H9 (cell line): ENCODE measurements at regions not wholly inside any gene's neighbourhood (a gene's known extent, or its start where the extent isn't known, plus 50 kb on each side); places are given as distances from the start of the nearest gene placed in this dataset.

Source experiments
- DNase-seq: peaks from one replicate; pipeline ENCODE4 v3.0.0-alpha.2; 2017
- H2AFZ ChIP-seq: one replicate; pipeline ENCODE4 v1.6.1; 2013; ENCODE audit warnings: mild to moderate bottlenecking, low read length, control low read depth, moderate library complexity
- H2AK5ac ChIP-seq: 2 replicates; pipeline ENCODE4 v1.6.1; 2013; ENCODE audit warnings: low read length, control low read depth, mixed read lengths; ENCODE audit not compliant: insufficient read length
- H2BK120ac ChIP-seq: one replicate; pipeline ENCODE4 v1.6.1; 2013; ENCODE audit warnings: low read depth, mild to moderate bottlenecking, low read length, control low read depth, inconsistent platforms; ENCODE audit not compliant: poor library complexity, severe bottlenecking
- H2BK12ac ChIP-seq: 2 replicates; pipeline ENCODE4 v1.6.1; 2013; ENCODE audit warnings: low read length, control low read depth, mixed read lengths, low read depth; ENCODE audit not compliant: insufficient read length
- H2BK15ac ChIP-seq: 2 replicates; pipeline ENCODE4 v1.6.1; 2013; ENCODE audit warnings: low read depth, low read length, control low read depth
- H2BK20ac ChIP-seq: one replicate; pipeline ENCODE4 v1.6.1; 2013; ENCODE audit warnings: low read depth, mild to moderate bottlenecking, low read length, control low read depth, inconsistent platforms; ENCODE audit not compliant: poor library complexity, severe bottlenecking
- H2BK5ac ChIP-seq: 2 replicates; pipeline ENCODE4 v1.6.1; 2013; ENCODE audit warnings: low read length, control low read depth, mixed read lengths; ENCODE audit not compliant: insufficient read length
- H3K14ac ChIP-seq: 2 replicates; pipeline ENCODE4 v1.6.1; 2013; ENCODE audit warnings: low read length, control low read depth; ENCODE audit not compliant: insufficient read depth
- H3K18ac ChIP-seq: 2 replicates; pipeline ENCODE4 v1.6.1; 2013; ENCODE audit warnings: low read depth, mild to moderate bottlenecking, mixed read lengths, low read length, control low read depth; ENCODE audit not compliant: insufficient read length
- H3K23ac ChIP-seq: 2 replicates; pipeline ENCODE4 v1.6.1; 2013; ENCODE audit warnings: low read length, control low read depth, mixed read lengths, low read depth; ENCODE audit not compliant: insufficient read length
- H3K23me2 ChIP-seq: 2 replicates; pipeline ENCODE4 v1.6.1; 2013; ENCODE audit warnings: low read depth, mild to moderate bottlenecking, mixed read lengths, low read length, control low read depth; ENCODE audit not compliant: insufficient read length, poor library complexity, severe bottlenecking
- H3K27ac ChIP-seq: 2 replicates; pipeline ENCODE4 v1.5.1; 2013; ENCODE audit warnings: low read length, control low read depth, mixed read lengths, low read depth; ENCODE audit not compliant: insufficient read length
- H3K27me3 ChIP-seq: 2 replicates; pipeline ENCODE4 v1.6.1; 2013; ENCODE audit warnings: low read length, control low read depth, inconsistent platforms; ENCODE audit not compliant: insufficient read depth
- H3K4ac ChIP-seq: 2 replicates; pipeline ENCODE4 v1.6.1; 2013; ENCODE audit warnings: low read depth, mild to moderate bottlenecking, control low read depth, inconsistent platforms, low read length, moderate library complexity
- H3K4me1 ChIP-seq: 2 replicates; pipeline ENCODE4 v1.6.1; 2013; ENCODE audit warnings: low read length, control low read depth, inconsistent platforms; ENCODE audit not compliant: insufficient read depth
- H3K4me2 ChIP-seq: 2 replicates; pipeline ENCODE4 v1.6.1; 2013; ENCODE audit warnings: low read length, control low read depth, mixed read lengths; ENCODE audit not compliant: insufficient read length, insufficient read depth
- H3K56ac ChIP-seq: 2 replicates; pipeline ENCODE4 v1.6.1; 2013; ENCODE audit warnings: low read depth, mild to moderate bottlenecking, mixed read lengths, low read length, control low read depth; ENCODE audit not compliant: insufficient read length
- H3K79me1 ChIP-seq: 2 replicates; pipeline ENCODE4 v1.6.1; 2013; ENCODE audit warnings: low read depth, mild to moderate bottlenecking, moderate library complexity, low read length, control low read depth, inconsistent platforms; ENCODE audit not compliant: insufficient read depth, poor library complexity, severe bottlenecking
- H3K79me2 ChIP-seq: 2 replicates; pipeline ENCODE4 v1.6.1; 2013; ENCODE audit warnings: low read length, control low read depth, inconsistent platforms; ENCODE audit not compliant: insufficient read depth
- H3K9ac ChIP-seq: 2 replicates; pipeline ENCODE4 v1.6.1; 2013; ENCODE audit warnings: low read length, control low read depth, mixed read lengths; ENCODE audit not compliant: insufficient read length; ENCODE audit errors: extremely low read depth
- H3K9me3 ChIP-seq: one replicate; pipeline ENCODE4 v1.6.1; 2013; ENCODE audit warnings: low read depth, low read length, inconsistent platforms; ENCODE audit not compliant: control insufficient read depth
- H3T11ph ChIP-seq: one replicate; pipeline ENCODE4 v1.6.1; 2013; ENCODE audit warnings: mild to moderate bottlenecking, low read length, control low read depth, inconsistent platforms
- H4K20me1 ChIP-seq: one replicate; pipeline ENCODE4 v1.6.1; 2013; ENCODE audit not compliant: control insufficient read depth, insufficient read length, insufficient read depth
- H4K5ac ChIP-seq: 2 replicates; pipeline ENCODE4 v1.6.1; 2013; ENCODE audit warnings: low read depth, mild to moderate bottlenecking, mixed read lengths, low read length, control low read depth; ENCODE audit not compliant: insufficient read length
- H4K8ac ChIP-seq: replicated peaks from 2 replicates; pipeline ENCODE4 v1.6.1; 2013; ENCODE audit warnings: low read length, control low read depth, mixed read lengths, low read depth; ENCODE audit not compliant: insufficient read length
- H4K91ac ChIP-seq: 2 replicates; pipeline ENCODE4 v1.6.1; 2013; ENCODE audit warnings: low read depth, mild to moderate bottlenecking, moderate library complexity, mixed read lengths, low read length, control low read depth; ENCODE audit not compliant: insufficient read length
- H3K27ac Mint-ChIP-seq, 3 experiments: 2 replicates in 2 of 3; 3 replicates in 1 of 3; pipeline ENCODE4 v1.8.0; 2020 to 2021; ENCODE audit warnings: mixed read lengths in 3 of 3, mild to moderate bottlenecking in 1 of 3, moderate library complexity in 1 of 3
- H3K27me3 Mint-ChIP-seq: 2 replicates; pipeline ENCODE4 v1.8.0; 2021; ENCODE audit warnings: low read depth, mild to moderate bottlenecking, moderate library complexity, mixed read lengths
- H3K36me3 Mint-ChIP-seq, 3 experiments: 2 replicates in 2 of 3; 3 replicates in 1 of 3; pipeline ENCODE4 v1.8.0; 2020 to 2021; ENCODE audit warnings: low read depth in 3 of 3, mixed read lengths in 3 of 3; ENCODE audit not compliant: insufficient read depth in 1 of 3
- H3K4me1 Mint-ChIP-seq, 2 experiments: 2 replicates each; pipeline ENCODE4 v1.8.0; 2020; ENCODE audit warnings: mixed read lengths in 2 of 2
- H3K4me3 Mint-ChIP-seq, 2 experiments: 2 replicates in 1 of 2; 3 replicates in 1 of 2; pipeline ENCODE4 v1.8.0; 2020 to 2021; ENCODE audit warnings: mild to moderate bottlenecking in 2 of 2, mixed read lengths in 2 of 2, moderate library complexity in 1 of 2
- H3K9me3 Mint-ChIP-seq, 2 experiments: 2 replicates in 1 of 2; 3 replicates in 1 of 2; pipeline ENCODE4 v1.8.0; 2020; ENCODE audit warnings: mild to moderate bottlenecking in 2 of 2, mixed read lengths in 2 of 2, moderate library complexity in 1 of 2
- WGBS: extraction: QIAGEN DNeasy Blood & Tissue Kit; methylation state at CpG from one replicate; pipeline ENCODE4 v1.1.7; 2013; ENCODE audit warnings: missing lambda C conversion rate, low lambda C conversion rate, mixed read lengths; ENCODE audit not compliant: insufficient read length; ENCODE audit errors: extremely low coverage; 5-methylcytosine and 5-hydroxymethylcytosine counted together
- TF ChIP-seq, protein P1 (sequence below): fragments of 200-600 bp; sonication (generic); conservative IDR thresholded peaks from 3 replicates; pipeline ENCODE4 v1.8.0; 2021; ENCODE audit warnings: antibody characterized with exemption, mild to moderate bottlenecking

- Histone ChIP-seq H3K4me2 (no peak overlapping the region), H3K14ac (0 out of 2 replicates have a peak overlapping the region, but pooled peaks have one; percentile 15), H3K4me1 (no peaks in the 10 kb centered on the region), H3K18ac (no peak overlapping the region), H3K79me2 (no peaks in the 10 kb centered on the region), H4K8ac (no peak overlapping the region), H2BK15ac (no peak overlapping the region), H3K23me2 (no peaks in the 10 kb centered on the region), H3K27me3 (no peaks in the 10 kb centered on the region), H3K79me1 (no peaks in the 10 kb centered on the region), H3K4ac (no peak overlapping the region), H2BK120ac (no peak overlapping the region), H4K20me1 (no peaks in the 10 kb centered on the region), H3K56ac (no peak overlapping the region), H4K91ac (no peak overlapping the region), H3K9ac (no peak overlapping the region), H2AFZ (no peak overlapping the region), H2BK12ac (no peak overlapping the region), H3K23ac (no peak overlapping the region), H2AK5ac (no peak overlapping the region), H4K5ac (no peak overlapping the region), H2BK5ac (no peak overlapping the region), H3K9me3 (no peaks in the 10 kb centered on the region), H3K27ac (no peak overlapping the region), H3T11ph (no peak overlapping the region), H2BK20ac (no peak overlapping the region)
- peaks cover 4 to 12% of the 10 kb centered on the region in 2 experiments; a peak in 4 of 5 replicates for H3K9me3 Mint-ChIP-seq
- no CpG with 5 or more reads among the region's 12 CpGs for WGBS
- H3K36me3 Mint-ChIP-seq = no peaks in the 10 kb centered on the region; a peak in 1 of 7 replicates
- DNase-seq = no peak
- no peak overlapping the region for H3K27ac Mint-ChIP-seq
- TF ChIP-seq, protein P1, sequence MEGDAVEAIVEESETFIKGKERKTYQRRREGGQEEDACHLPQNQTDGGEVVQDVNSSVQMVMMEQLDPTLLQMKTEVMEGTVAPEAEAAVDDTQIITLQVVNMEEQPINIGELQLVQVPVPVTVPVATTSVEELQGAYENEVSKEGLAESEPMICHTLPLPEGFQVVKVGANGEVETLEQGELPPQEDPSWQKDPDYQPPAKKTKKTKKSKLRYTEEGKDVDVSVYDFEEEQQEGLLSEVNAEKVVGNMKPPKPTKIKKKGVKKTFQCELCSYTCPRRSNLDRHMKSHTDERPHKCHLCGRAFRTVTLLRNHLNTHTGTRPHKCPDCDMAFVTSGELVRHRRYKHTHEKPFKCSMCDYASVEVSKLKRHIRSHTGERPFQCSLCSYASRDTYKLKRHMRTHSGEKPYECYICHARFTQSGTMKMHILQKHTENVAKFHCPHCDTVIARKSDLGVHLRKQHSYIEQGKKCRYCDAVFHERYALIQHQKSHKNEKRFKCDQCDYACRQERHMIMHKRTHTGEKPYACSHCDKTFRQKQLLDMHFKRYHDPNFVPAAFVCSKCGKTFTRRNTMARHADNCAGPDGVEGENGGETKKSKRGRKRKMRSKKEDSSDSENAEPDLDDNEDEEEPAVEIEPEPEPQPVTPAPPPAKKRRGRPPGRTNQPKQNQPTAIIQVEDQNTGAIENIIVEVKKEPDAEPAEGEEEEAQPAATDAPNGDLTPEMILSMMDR = no peak
- peaks cover 16% of the 10 kb centered on the region for H3K27me3 Mint-ChIP-seq
- no peaks in the 10 kb centered on the region for H3K4me1 Mint-ChIP-seq
- H3K4me3 Mint-ChIP-seq = no peak overlapping the region
These were observed 341.7 kb downstream of the CDH26 start for GRCh38 chr20:60299951-60300350.
